Activated CD4-positive, alpha-beta memory T cell treated with anti-CD3 and anti-CD28 coated beads for 36 hours (primary cell): ENCODE measurements at regions not wholly inside any gene's neighbourhood (a gene's known extent, or its start where the extent isn't known, plus 50 kb on each side); places are given as distances from the start of the nearest gene placed in this dataset.
A peak's percentile ranks its signal among the peaks of the same experiment; 100 is the strongest.

Source experiments
- CTCF ChIA-PET: fragments of 350-600 bp; sonication (Branson Sonifier 250); formaldehyde crosslinking; loops from one replicate; lab custom pipeline; 2021; ENCODE audit warnings: antibody characterized with exemption, inconsistent platforms; lab: Charles Lee
- POLR2A ChIA-PET: fragments of 350-600 bp; sonication (Branson Sonifier 250); formaldehyde crosslinking; loops from one replicate; lab custom pipeline; 2021; ENCODE audit warnings: antibody characterized with exemption; lab: Charles Lee
- DNase-seq: peaks from one replicate; pipeline ENCODE4 v3.0.0-alpha.2; 2020
- H3K27ac Mint-ChIP-seq: one replicate; pipeline ENCODE4 v1.8.0; 2021; ENCODE audit warnings: mixed read lengths
- H3K27me3 Mint-ChIP-seq: one replicate; pipeline ENCODE4 v1.8.0; 2021; ENCODE audit warnings: mixed read lengths
- H3K36me3 Mint-ChIP-seq: one replicate; pipeline ENCODE4 v1.8.0; 2021; ENCODE audit warnings: mixed read lengths
- H3K4me1 Mint-ChIP-seq: one replicate; pipeline ENCODE4 v1.8.0; 2021; ENCODE audit warnings: low read depth, mixed read lengths
- H3K4me3 Mint-ChIP-seq: one replicate; pipeline ENCODE4 v1.8.0; 2021; ENCODE audit warnings: mild to moderate bottlenecking, mixed read lengths
- H3K9me3 Mint-ChIP-seq: one replicate; pipeline ENCODE4 v1.8.0; 2021; ENCODE audit warnings: mixed read lengths
- intact Hi-C: fragments of 100-400 bp; cut with micrococcal nuclease; formaldehyde crosslinking; loops from one replicate; pipeline ENCODE4 v1.15.1; 2023

DNA sequence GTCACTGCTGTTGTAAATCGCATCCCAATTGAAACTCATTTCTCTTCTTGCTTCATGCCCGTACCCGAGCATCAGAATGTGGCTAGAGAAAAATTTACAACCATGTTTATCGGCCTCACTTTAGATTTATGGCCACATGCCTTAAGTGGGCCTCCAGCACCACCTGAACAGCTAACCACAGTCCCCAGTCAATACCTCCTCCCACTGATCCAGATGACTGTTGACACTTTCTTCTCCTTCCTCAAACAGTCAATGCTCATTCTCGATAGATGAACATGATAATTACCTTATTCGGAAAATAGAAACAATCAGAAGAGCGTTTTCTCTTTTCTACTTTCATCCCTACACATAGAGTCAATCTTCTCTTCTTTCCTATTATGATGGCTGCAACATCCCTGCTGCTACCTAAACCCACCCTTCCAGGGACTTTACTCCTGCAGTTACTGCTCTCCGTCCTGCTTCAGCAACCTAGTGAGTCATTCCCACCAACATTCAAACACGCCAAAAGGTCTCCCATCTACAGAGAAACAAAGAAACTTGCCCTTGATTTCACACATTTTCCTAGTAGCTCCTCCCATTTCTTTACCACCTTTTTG is 416.3 kb upstream of the MAF start:
- no peaks in the 10 kb centered on the region for H3K36me3 Mint-ChIP-seq
- H3K27me3 Mint-ChIP-seq, result peaks cover 4% of the 10 kb centered on the region
- no peak overlapping the region for H3K4me3 Mint-ChIP-seq
- CTCF ChIA-PET, result interaction anchor here (0.7 kb wide), 1 partner anchor 11 kb away, joined by 3 read pairs; no protein-coding TSS in a partner anchor
- POLR2A ChIA-PET, result no interaction called here
- intact Hi-C loops, result no loop called here
- no peaks in the 10 kb centered on the region for H3K4me1 Mint-ChIP-seq
- DNase-seq, result no peak
- no peak overlapping the region for H3K27ac Mint-ChIP-seq
- H3K9me3 Mint-ChIP-seq, result no peaks in the 10 kb centered on the region

GRCh38 chr16:80015566-80015965 is 415.0 kb upstream of the MAF start:
- H3K4me3 Mint-ChIP-seq, result no peak overlapping the region
- intact Hi-C loops, result no loop called here

GRCh38 chr16:80014241-80014939 is 413.9 kb upstream of the MAF start:
- H3K9me3 Mint-ChIP-seq, result no peaks in the 10 kb centered on the region
- peaks cover 7% of the 10 kb centered on the region for H3K27me3 Mint-ChIP-seq
- no peak overlapping the region for H3K4me3 Mint-ChIP-seq
- no peaks in the 10 kb centered on the region for H3K36me3 Mint-ChIP-seq
- CTCF ChIA-PET, result no interaction called here
- no peaks in the 10 kb centered on the region for H3K4me1 Mint-ChIP-seq
- DNase-seq, result no peak
- POLR2A ChIA-PET, result no interaction called here
- intact Hi-C loops, result no loop called here
- H3K27ac Mint-ChIP-seq, result no peak overlapping the region

More at GRCh38 chr16:80015566-80015965, 415.0 kb upstream of the MAF start:
- no peaks in the 10 kb centered on the region for H3K36me3 Mint-ChIP-seq
- ChIA-PET CTCF (no interaction called here), POLR2A (no interaction called here)
- H3K27ac Mint-ChIP-seq, result no peak overlapping the region
- DNase-seq, result no peak
- no peaks in the 10 kb centered on the region for H3K4me1 Mint-ChIP-seq
- H3K9me3 Mint-ChIP-seq, result no peaks in the 10 kb centered on the region
- H3K27me3 Mint-ChIP-seq, result peaks cover 8% of the 10 kb centered on the region

- H3K36me3 Mint-ChIP-seq, result no peaks in the 10 kb centered on the region
- no peaks in the 10 kb centered on the region for H3K4me1 Mint-ChIP-seq
- no peak for DNase-seq
- no peaks in the 10 kb centered on the region for H3K9me3 Mint-ChIP-seq
- no peak overlapping the region for H3K4me3 Mint-ChIP-seq
- peaks cover 4% of the 10 kb centered on the region for H3K27me3 Mint-ChIP-seq
- CTCF ChIA-PET, result no interaction called here
- no peak overlapping the region for H3K27ac Mint-ChIP-seq
- intact Hi-C loops, result no loop called here
- POLR2A ChIA-PET, result no interaction called here
These were observed 412.0 kb upstream of the MAF start for GRCh38 chr16:80012586-80012985.

- H3K27me3 Mint-ChIP-seq, result peaks cover 4% of the 10 kb centered on the region
- no peak overlapping the region for H3K4me3 Mint-ChIP-seq
- no peak for DNase-seq
- ChIA-PET POLR2A (no interaction called here), CTCF (no interaction called here)
- intact Hi-C loops, result no loop called here
- H3K36me3 Mint-ChIP-seq, result no peaks in the 10 kb centered on the region
- no peaks in the 10 kb centered on the region for H3K9me3 Mint-ChIP-seq
- no peaks in the 10 kb centered on the region for H3K4me1 Mint-ChIP-seq
- no peak overlapping the region for H3K27ac Mint-ChIP-seq
These were observed 409.6 kb upstream of the MAF start for GRCh38 chr16:80009971-80010659.

DNA sequence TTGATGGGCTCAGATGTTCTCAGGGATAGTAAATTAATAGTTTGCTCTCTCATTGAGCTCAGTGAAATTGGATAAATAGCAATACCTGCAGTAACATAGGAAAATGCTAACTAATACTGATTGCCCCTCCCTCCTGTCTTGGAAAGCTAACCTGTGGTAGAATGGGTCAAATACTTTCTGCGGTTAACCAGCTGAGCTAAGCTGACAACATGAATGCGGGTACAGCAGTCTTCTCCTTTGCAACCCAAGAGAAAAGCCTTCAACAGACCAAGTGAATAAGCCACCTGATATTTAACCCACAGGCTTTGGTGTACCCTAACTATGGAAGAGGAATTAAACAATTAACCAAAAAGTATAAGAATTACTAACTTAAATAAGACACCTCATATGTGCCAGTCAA is 408.3 kb upstream of the MAF start:
- CTCF ChIA-PET, result no interaction called here
- no peaks in the 10 kb centered on the region for H3K36me3 Mint-ChIP-seq
- POLR2A ChIA-PET, result no interaction called here
- intact Hi-C loops, result no loop called here
- H3K4me3 Mint-ChIP-seq, result no peak overlapping the region
- H3K27ac Mint-ChIP-seq, result no peak overlapping the region
- H3K9me3 Mint-ChIP-seq, result no peaks in the 10 kb centered on the region
- no peaks in the 10 kb centered on the region for H3K4me1 Mint-ChIP-seq
- DNase-seq, result no peak
- peaks cover 7% of the 10 kb centered on the region for H3K27me3 Mint-ChIP-seq

DNA sequence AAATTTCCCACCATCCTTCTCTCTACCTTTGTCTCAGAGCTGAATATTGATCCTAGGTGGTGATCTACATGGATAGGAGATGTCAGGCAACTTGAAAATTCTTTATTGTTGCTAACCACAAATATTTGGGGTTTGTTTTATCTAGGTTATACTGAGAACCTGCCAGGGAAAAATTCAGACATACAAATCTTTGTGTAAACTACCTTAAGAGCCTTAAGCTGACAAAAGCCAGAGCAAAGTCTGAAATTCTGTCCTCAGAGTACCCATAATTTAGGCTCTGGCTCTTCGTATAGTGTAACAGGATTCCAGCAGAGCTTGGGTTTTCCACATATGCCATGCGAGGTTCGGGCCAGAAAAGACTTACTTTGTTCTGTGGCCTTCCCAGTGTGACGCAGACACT is 406.7 kb upstream of the MAF start:
- intact Hi-C loops, result no loop called here
- H3K4me3 Mint-ChIP-seq, result no peak overlapping the region
- POLR2A ChIA-PET, result no interaction called here
- DNase-seq, result no peak
- no peaks in the 10 kb centered on the region for H3K36me3 Mint-ChIP-seq
- no peak overlapping the region for H3K27ac Mint-ChIP-seq
- peaks cover 7% of the 10 kb centered on the region for H3K27me3 Mint-ChIP-seq
- no peaks in the 10 kb centered on the region for H3K9me3 Mint-ChIP-seq
- no peaks in the 10 kb centered on the region for H3K4me1 Mint-ChIP-seq
- CTCF ChIA-PET, result no interaction called here

DNA sequence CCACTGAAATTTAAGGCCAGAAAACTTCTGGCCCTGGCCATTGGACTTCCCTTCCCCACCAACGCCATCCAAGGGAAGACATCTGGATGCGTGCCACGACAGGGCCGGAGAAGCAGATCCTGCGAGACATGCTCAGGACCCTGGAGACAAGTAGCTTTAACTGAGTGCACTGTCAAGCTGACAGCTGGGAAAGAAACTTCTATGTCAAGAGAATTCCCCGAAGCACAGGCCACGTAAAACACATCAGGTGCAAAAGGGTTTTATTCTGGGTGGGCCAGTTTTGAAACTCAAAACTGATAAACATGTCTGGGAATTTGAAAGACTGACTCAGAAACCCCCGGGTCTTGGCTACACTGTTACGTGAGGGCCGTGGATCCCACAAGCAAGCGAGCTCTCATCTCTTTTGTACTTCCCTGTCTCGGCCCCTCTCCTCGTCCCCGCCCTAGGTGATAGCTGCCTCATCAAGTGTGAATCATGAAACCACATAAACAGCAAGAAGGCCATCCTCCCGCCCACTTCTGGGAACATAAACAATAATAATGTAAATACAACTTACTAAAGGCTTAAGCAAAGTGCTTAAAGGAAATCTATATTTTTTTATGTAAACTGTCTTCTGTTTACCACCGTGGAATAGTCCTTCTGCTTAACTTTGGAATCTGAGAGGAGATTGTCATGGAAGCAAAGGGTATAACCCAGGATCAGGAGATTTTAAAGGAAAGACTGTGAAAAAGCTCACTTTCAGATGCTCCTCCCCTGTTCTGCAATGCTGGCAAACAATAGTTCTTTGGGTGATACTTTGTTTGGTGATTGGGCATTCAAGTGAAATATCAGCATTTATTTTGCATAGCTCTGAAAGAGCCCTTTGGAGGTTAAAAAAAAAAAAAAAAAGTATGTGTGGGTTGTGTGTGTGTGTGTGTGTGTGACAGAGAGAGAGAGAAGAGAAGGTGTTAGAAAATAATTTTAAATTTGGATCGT is 406.0 kb upstream of the MAF start:
- Mint-ChIP-seq H3K4me1 (no peaks in the 10 kb centered on the region), H3K9me3 (no peaks in the 10 kb centered on the region), H3K4me3 (no peak overlapping the region), H3K36me3 (no peaks in the 10 kb centered on the region), H3K27ac (no peak overlapping the region), H3K27me3 (peaks cover 7% of the 10 kb centered on the region)
- intact Hi-C loops, result no loop called here
- ChIA-PET CTCF (interaction anchor here (0.8 kb wide), 1 partner anchor 13 kb away, joined by 3 read pairs; no protein-coding TSS in a partner anchor), POLR2A (no interaction called here)
- no peak for DNase-seq

DNA sequence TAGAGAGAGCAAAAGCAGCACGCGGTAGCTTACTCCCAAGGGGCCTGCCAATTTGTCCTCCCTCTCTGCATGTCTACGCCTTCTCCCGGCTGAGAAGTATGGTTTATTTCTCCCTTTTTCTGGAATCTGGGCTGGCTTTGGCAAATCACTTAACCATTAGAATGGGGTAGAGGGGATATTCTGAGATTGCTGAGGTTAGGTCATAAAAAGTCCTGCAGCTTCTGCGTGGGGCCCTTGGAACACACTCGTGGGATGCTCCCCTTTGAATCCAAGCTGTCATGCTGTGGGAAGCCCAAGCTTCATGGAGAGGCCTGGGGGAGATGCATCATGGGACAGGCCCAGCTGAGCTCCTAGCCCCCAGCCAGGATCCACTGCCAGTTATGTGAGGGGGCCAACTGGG is 403.6 kb upstream of the MAF start:
- no peaks in the 10 kb centered on the region for H3K36me3 Mint-ChIP-seq
- peaks cover 10% of the 10 kb centered on the region for H3K27me3 Mint-ChIP-seq
- H3K4me1 Mint-ChIP-seq, result no peaks in the 10 kb centered on the region
- intact Hi-C loops, result no loop called here
- POLR2A ChIA-PET, result no interaction called here
- DNase-seq, result no peak
- H3K27ac Mint-ChIP-seq, result no peak overlapping the region
- CTCF ChIA-PET, result no interaction called here
- no peak overlapping the region for H3K4me3 Mint-ChIP-seq
- H3K9me3 Mint-ChIP-seq, result no peaks in the 10 kb centered on the region

- CTCF ChIA-PET, result no interaction called here
- Mint-ChIP-seq H3K27ac (no peak overlapping the region), H3K36me3 (no peaks in the 10 kb centered on the region), H3K27me3 (peaks cover 10% of the 10 kb centered on the region), H3K4me3 (no peak overlapping the region), H3K4me1 (no peaks in the 10 kb centered on the region), H3K9me3 (no peaks in the 10 kb centered on the region)
- POLR2A ChIA-PET, result no interaction called here
- intact Hi-C loops, result no loop called here
- no peak for DNase-seq
These were observed 401.7 kb upstream of the MAF start for GRCh38 chr16:80002261-80002660.

- no peak overlapping the region for H3K27ac Mint-ChIP-seq
- intact Hi-C loops, result no loop called here
- ChIA-PET CTCF (interaction anchor here (0.7 kb wide), 1 partner anchor 361 kb away, joined by 3 read pairs; no protein-coding TSS in a partner anchor), POLR2A (no interaction called here)
- no peak for DNase-seq
- no peaks in the 10 kb centered on the region for H3K4me1 Mint-ChIP-seq
- peaks cover 7% of the 10 kb centered on the region for H3K27me3 Mint-ChIP-seq
- no peak overlapping the region for H3K4me3 Mint-ChIP-seq
- H3K36me3 Mint-ChIP-seq, result no peaks in the 10 kb centered on the region
- no peaks in the 10 kb centered on the region for H3K9me3 Mint-ChIP-seq
These were observed 397.6 kb upstream of the MAF start for GRCh38 chr16:79998143-79998542.

GRCh38 chr16:79997257-79997656 is 396.7 kb upstream of the MAF start:
- Mint-ChIP-seq H3K27me3 (peaks cover 9% of the 10 kb centered on the region), H3K4me1 (no peaks in the 10 kb centered on the region), H3K4me3 (no peak overlapping the region), H3K9me3 (no peaks in the 10 kb centered on the region), H3K27ac (no peak overlapping the region), H3K36me3 (no peaks in the 10 kb centered on the region)
- POLR2A ChIA-PET, result no interaction called here
- DNase-seq, result peak; percentile 14
- CTCF ChIA-PET, result interaction anchor here (0.7 kb wide), 1 partner anchor 362 kb away, joined by 3 read pairs; no protein-coding TSS in a partner anchor
- intact Hi-C loops, result no loop called here
